Heart right ventricle (tissue), 16 donors: ENCODE measurements at regions not wholly inside any gene's neighbourhood (a gene's known extent, or its start where the extent isn't known, plus 50 kb on each side); places are given as distances from the start of the nearest gene placed in this dataset.
A peak's percentile ranks its signal among the peaks of the same experiment; 100 is the strongest.

Experiments
- ATAC-seq, 8 donors: fragments of 200-7000 bp; cut with Tn5 transposase; one replicate each; pipeline ENCODE4 v1.9.1; 2020; ENCODE audit warnings: mild to moderate bottlenecking in 8 of 8, moderate library complexity in 8 of 8, moderate number of reproducible peaks in 1 of 8
- DNase-seq, 2 donors: peaks; one replicate each; pipeline ENCODE4 v3.0.0-alpha.2; 2020
- H3K27ac ChIP-seq, 10 donors: fragments of 200-600 bp; sonication (generic) in 2 of 10; one replicate each; pipeline versions ENCODE4 v1.5.0 to v1.8.0; 2020 to 2022; ENCODE audit warnings: mild to moderate bottlenecking in 3 of 10
- H3K27me3 ChIP-seq, 7 donors: fragments of 200-600 bp; one replicate each; pipeline ENCODE4 v1.8.0; 2021 to 2022; ENCODE audit warnings: mild to moderate bottlenecking in 2 of 7
- H3K36me3 ChIP-seq, 9 donors: fragments of 200-600 bp; sonication (generic) in 1 of 9; one replicate each; pipeline versions ENCODE4 v1.5.0 to v1.8.0; 2020 to 2022; ENCODE audit warnings: mild to moderate bottlenecking in 2 of 9
- H3K4me1 ChIP-seq, 9 donors: fragments of 200-600 bp; sonication (generic) in 1 of 9; one replicate each; pipeline versions ENCODE4 v1.5.0 to v1.8.0; 2020 to 2022; ENCODE audit warnings: mild to moderate bottlenecking in 4 of 9
- H3K4me3 ChIP-seq, 10 donors: fragments of 200-600 bp; sonication (generic) in 2 of 10; one replicate each; pipeline versions ENCODE4 v1.5.0 to v1.8.0; 2020 to 2022; ENCODE audit warnings: mild to moderate bottlenecking in 7 of 10, moderate library complexity in 2 of 10
- H3K9me3 ChIP-seq, 11 donors: fragments of 200-600 bp in 10 of 11; sonication (generic) in 2 of 11; one replicate each; pipeline versions ENCODE4 v1.5.0 to v1.8.0; 2013 to 2022; ENCODE audit warnings: mild to moderate bottlenecking in 2 of 11, control low read depth in 1 of 11, moderate library complexity in 1 of 11
- WGBS, 2 donors: extraction: QIAGEN DNeasy Blood & Tissue Kit; methylation state at CpG; one replicate each; pipeline ENCODE4 v1.1.7; 2013; ENCODE audit warnings: inconsistent platforms in 1 of 2; 5-methylcytosine and 5-hydroxymethylcytosine counted together
- intact Hi-C, 10 donors: fragments of 100-400 bp; cut with DNase I; formaldehyde crosslinking; loops; one replicate each; pipeline versions ENCODE4 v1.11.1 to v1.14.2; 2022
- TF ChIP-seq, protein P1 (sequence below), 9 donors: fragments of 200-600 bp; sonication (generic) in 2 of 9; IDR thresholded peaks; one replicate each; pipeline versions ENCODE4 v1.5.0 to v1.8.0; 2021 to 2022; ENCODE audit warnings: antibody characterized with exemption in 9 of 9, mild to moderate bottlenecking in 5 of 9, moderate library complexity in 1 of 9
- donor health status: Arrhythmogenic right ventricular cardiomyopathy.
- donor health status: ischemic (EF 13 %, LVEDD 7.1; RV severe dilation, severe dysfunction).
- donor health status: healthy with polysubstance abuse.
- donor health status: DM: no; HTN: yes; CAD: no.
- donor health status: DM: no; HTN: no; CAD: no.
- donor health status: ischemic (EF 25% LVEDD 6.9; RV normal size, moderate dysfunction).
- donor health status: ischemic (EF 25% LVEDD 5.7; RV mildly dilated, moderate dysfunction).
- donor health status: healthy.
- donor health status: DM: yes; HTN: yes; CAD: no.
- donor health status: Ischemic cardiomyopathy.
- donor health status: ischemic (EF 35%, LVEDD 5.7; RV mildly dilated, moderate dysfunction).
- donor health status: nonischemic (EF 11% LVEDD 7.7; RV severe dilation, severe dysfunction).
- donor health status: DM: yes; HTN: yes; CAD: no.
- donor health status: PGD.
- donor health status: ischemic (EF 29% LVEDD 5.4; RV normal size, mild dysfunction).
- donor health status: nonischemic (EF 23%, LVEDD 6.1; RV moderate dilation, normal function).

DNA sequence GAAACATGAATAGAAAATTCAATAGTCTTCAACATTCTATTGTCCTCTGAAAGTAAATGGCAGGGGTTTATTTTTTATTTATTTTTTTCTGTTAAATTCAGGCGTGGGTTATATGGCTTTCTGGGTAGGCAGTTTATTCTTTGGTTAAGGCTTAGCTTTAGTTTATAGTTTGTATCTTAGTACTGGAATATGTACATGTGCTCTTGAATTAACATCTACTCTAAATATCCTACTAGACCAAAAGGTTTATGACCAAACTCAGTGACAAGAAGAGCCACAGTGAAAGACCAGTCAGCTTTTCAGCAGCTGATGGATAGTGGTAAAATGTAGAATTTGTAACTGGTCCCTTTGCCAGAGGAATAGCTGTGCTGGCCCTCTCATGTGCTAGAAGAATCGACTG lies 62.0 kb upstream of the DAB2 start:
- no peak overlapping the region for H3K4me3 ChIP-seq
- H3K36me3 ChIP-seq = no peaks in the 10 kb centered on the region
- H3K9me3 ChIP-seq = peaks cover 0 to 24% (median 10%) of the 10 kb centered on the region in 11 donors
- no peaks in the 10 kb centered on the region for H3K4me1 ChIP-seq
- H3K27ac ChIP-seq = no peak overlapping the region
- DNase-seq (no peak), ATAC-seq (no peak)
- H3K27me3 ChIP-seq = no peaks in the 10 kb centered on the region
- WGBS, 2 donors = 83 to 92% methylated on average over 2 of the region's 2 CpGs
- intact Hi-C loops = no loop called here
- TF ChIP-seq, protein P1, sequence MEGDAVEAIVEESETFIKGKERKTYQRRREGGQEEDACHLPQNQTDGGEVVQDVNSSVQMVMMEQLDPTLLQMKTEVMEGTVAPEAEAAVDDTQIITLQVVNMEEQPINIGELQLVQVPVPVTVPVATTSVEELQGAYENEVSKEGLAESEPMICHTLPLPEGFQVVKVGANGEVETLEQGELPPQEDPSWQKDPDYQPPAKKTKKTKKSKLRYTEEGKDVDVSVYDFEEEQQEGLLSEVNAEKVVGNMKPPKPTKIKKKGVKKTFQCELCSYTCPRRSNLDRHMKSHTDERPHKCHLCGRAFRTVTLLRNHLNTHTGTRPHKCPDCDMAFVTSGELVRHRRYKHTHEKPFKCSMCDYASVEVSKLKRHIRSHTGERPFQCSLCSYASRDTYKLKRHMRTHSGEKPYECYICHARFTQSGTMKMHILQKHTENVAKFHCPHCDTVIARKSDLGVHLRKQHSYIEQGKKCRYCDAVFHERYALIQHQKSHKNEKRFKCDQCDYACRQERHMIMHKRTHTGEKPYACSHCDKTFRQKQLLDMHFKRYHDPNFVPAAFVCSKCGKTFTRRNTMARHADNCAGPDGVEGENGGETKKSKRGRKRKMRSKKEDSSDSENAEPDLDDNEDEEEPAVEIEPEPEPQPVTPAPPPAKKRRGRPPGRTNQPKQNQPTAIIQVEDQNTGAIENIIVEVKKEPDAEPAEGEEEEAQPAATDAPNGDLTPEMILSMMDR (IDR thresholded peaks at IDR 0.05) = no peak

DNA sequence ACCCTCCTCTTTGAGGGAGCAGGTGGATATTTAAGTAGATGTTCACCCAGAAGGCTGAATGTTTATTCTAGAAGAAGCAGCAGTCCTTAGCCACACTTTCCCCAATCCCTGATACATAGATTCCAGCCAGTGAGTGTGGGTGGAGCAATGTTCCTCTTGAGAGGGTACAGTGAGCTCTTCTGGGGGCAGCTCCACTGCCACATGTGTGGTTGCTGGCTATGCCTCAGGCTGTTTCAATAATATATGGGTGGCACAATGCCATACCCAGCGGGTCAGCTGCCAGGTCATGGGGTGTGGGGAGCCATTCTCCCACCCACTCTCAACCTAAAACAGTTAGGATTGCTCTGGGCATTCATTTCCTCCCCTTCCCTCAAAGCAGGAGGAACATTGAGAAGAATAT lies 61.6 kb upstream of the DAB2 start:
- no peaks in the 10 kb centered on the region for H3K4me1 ChIP-seq
- DNase-seq (no peak), ATAC-seq (peak in 3 of 8 donors; percentile 25 to 59 (median 27))
- intact Hi-C loops = no loop called here
- no peaks in the 10 kb centered on the region for H3K27me3 ChIP-seq
- H3K36me3 ChIP-seq = no peaks in the 10 kb centered on the region
- no peak overlapping the region for H3K27ac ChIP-seq
- peaks cover 0 to 19% (median 10%) of the 10 kb centered on the region in 11 donors for H3K9me3 ChIP-seq
- H3K4me3 ChIP-seq = no peak overlapping the region
- TF ChIP-seq, protein P1 (IDR thresholded peaks at IDR 0.05) = no peak
- 70 to 95% methylated on average over 1 of the region's 1 CpG for WGBS, 2 donors

DNA sequence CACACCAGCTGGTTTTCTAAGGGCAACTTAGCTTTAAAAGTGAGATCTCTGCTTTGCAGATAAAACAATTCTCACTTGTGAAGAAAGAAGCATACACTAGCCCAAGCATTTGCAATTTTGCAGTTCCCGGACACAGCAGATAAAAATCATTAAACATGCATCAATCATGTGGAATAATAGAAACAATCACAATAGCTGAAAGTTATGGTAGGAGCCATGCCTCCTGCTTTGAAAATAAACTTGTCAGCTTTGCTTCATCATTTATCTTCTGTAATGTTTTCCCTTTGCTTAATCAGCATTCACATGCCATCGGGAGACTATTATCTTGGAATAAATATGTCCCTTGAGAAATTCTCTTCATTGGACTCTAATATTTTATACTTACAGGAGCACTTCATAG lies 60.3 kb upstream of the DAB2 start:
- no peak for DNase-seq
- intact Hi-C loops = no loop called here
- H3K4me3 ChIP-seq = no peak overlapping the region
- 55 to 62% methylated on average over 2 of the region's 2 CpGs for WGBS, 2 donors
- TF ChIP-seq, protein P1 (IDR thresholded peaks at IDR 0.05) = no peak
- H3K27me3 ChIP-seq = no peaks in the 10 kb centered on the region
- no peaks in the 10 kb centered on the region for H3K36me3 ChIP-seq
- no peaks in the 10 kb centered on the region for H3K4me1 ChIP-seq
- peaks cover 0 to 7% (median 3%) of the 10 kb centered on the region in 11 donors for H3K9me3 ChIP-seq
- ATAC-seq = no peak
- no peak overlapping the region for H3K27ac ChIP-seq

DNA sequence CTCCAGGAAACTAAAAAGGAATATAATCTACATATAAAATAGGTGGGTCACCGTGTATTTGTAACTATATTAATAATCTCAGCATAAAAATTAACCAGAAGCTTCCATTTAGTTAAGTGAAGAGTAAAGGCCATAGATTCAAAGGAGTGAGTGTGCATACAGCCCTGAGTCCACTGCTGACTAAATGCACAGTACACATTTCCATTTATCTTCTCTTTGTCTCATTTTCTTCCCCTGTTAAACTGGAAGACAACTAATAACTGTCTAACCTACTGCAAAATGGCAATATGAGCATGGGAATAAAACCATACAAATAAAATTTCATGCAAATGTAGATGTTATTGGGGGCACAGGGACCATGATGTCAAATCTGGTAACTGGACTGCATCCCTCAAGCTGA lies 59.9 kb upstream of the DAB2 start:
- intact Hi-C loops = no loop called here
- no peaks in the 10 kb centered on the region for H3K36me3 ChIP-seq
- DNase-seq = no peak
- WGBS, 2 donors = 61 to 63% methylated on average over 1 of the region's 1 CpG
- H3K27me3 ChIP-seq = no peaks in the 10 kb centered on the region
- no peak overlapping the region for H3K4me3 ChIP-seq
- no peak for ATAC-seq
- TF ChIP-seq, protein P1 (IDR thresholded peaks at IDR 0.05) = no peak
- no peaks in the 10 kb centered on the region for H3K4me1 ChIP-seq
- peaks cover 0 to 3% (median 0%) of the 10 kb centered on the region in 11 donors for H3K9me3 ChIP-seq
- no peak overlapping the region for H3K27ac ChIP-seq
